ENCODE measurements at regions not wholly inside any gene's neighbourhood (a gene's known extent, or its start where the extent isn't known, plus 50 kb on each side); places are given as distances from the start of the nearest gene placed in this dataset.
"Not testable (repeated sequence)": the region's sequence is repeated elsewhere in the genome, so short reads cannot be mapped to it uniquely, and the experiment has no call there.

DNA sequence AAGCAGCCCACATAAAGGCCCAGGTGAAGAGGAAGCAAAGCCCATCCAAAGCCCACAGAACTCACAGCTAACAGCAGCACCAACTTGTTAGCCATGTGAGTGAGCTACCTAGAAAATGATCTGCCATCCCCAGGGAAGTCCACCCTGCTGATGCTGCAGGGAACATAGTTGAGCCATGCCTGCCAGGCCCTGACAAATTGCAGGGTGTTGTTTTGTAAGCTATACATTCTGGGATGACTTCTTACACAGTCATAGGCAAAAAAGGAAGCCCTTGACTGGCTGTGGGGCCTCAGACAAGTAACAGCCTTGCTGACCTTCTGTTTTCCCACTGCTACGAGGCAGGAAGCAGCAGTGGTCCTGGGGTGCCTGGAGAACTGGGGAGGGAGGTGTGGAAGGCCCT, 262.7 kb downstream of the MATN1 start:
- DNase-seq (ENCODE audit: low spot score), result no peak

DNA sequence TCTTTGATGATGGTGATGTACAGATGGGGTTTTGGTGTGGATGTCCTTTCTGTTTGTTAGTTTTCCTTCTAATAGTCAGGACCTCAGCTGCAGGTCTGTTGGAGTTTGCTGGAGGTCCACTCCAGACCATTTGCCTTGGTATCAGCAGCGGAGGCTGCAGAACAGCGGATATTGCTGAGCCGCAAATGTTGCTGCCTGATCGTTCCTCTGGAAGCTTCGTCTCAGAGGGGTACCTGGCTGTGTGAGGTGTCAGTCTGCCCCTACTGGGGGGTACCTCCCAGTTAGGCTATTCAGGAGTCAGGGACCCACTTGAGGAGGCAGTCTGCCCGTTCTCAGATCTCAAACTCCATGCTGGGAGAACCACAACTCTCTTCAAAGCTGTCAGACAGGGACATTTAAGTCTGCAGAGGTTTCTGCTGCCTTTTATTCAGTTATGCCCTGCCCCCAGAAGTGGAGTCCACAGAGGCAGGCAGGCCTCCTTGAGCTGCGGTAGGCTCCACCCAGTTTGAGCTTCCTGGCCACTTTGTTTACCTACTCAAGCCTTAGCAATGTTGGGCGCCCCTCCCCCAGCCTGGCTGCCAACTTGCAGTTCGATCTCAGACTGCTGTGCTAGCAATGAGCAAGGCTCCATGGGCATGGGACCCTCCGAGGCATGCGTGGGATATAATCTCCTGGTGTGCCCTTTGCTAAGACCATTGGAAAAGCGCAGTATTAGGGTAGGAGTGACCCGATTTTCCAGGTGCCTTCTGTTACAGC, 264.5 kb downstream of the MATN1 start:
- DNase-seq (ENCODE audit: low spot score), result not testable (repeated sequence)

DNA sequence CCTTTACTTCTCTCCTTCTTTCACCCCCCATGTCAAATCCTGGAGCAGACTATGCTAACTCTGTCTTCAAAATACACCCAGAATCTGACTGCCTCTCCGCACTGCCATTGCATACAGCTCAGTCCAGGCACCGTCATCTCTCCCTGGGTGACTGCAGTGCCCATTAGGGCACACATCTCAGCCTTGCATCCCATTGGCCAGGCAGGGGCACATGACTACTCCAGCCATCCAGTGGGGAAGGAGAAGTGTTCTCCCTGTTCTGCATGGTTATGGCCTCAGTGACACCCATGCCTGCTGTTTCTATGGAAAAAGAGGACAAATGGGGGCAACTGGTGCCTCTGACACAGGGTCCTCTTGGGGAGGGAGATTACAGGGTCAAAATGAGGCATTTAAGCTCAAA, 270.5 kb downstream of the MATN1 start:
- DNase-seq (ENCODE audit: low spot score), result no peak

DNA sequence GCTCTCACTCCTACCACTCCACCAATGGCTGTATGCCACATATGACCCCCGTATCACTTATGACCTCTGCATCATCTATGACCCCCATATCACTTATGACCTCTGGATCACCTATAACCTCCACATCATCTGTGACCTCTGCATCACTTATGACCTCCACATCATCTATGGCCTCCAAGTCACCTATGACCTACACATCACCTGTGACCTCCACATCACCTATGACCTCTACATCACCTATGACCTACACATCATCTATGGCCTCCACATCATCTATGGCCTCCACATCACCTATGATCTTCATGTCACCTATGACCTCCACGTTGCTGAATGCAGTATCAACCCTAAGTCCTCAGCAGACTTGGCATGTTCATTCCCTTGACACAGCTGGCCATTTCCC, 271.2 kb downstream of the MATN1 start:
- DNase-seq (ENCODE audit: low spot score), result no peak

DNA sequence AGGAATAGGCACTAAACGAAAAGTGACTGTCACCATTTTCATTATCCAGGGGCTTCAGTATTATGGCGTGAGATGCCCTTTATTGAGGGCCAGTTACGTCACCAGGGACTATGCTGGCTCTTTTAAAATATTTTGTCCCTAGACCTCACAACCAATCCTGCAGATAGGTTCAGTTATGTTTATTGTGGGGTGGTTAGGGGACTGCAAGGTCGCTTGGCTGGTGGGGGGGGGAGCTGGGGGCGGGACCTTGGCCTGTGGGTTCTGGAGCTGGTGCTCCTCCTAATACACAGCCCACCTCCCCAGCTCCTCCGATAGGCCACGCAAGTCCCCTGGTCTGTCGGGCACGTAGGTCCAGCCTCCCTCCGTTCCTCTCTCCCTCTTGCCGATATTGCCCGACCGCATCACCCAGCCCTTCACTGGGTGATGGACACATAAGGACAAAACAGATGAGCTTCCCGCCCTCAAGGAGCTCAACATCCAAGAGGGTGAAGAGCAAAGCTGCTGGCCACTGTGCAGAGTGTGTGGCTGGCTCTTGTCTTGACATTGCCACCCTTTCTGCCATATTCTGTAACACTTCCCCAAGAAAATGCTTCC, 271.8 kb downstream of the MATN1 start:
- DNase-seq (ENCODE audit: low spot score), result no peak

DNA sequence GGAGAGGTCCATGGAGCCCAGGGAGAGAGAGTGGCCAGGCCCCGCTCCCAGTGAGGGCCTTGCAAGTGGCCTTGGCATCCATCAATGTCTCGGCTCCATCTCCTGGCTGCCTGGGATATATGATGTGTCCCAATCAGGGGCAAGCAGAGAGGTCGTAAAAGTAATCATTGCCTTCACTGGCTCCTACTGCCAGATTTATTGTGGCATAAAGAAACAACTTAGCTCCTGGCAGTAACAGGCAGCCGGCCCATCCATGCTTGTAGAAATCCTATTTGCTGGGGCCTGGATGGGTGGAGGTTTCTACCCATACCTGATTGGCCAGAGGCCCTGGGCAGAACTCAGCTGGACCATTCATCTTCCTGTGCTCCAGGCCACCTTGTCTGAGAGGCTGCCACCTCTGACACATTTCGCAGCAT, 272.6 kb downstream of the MATN1 start:
- DNase-seq (ENCODE audit: low spot score), result no peak

DNA sequence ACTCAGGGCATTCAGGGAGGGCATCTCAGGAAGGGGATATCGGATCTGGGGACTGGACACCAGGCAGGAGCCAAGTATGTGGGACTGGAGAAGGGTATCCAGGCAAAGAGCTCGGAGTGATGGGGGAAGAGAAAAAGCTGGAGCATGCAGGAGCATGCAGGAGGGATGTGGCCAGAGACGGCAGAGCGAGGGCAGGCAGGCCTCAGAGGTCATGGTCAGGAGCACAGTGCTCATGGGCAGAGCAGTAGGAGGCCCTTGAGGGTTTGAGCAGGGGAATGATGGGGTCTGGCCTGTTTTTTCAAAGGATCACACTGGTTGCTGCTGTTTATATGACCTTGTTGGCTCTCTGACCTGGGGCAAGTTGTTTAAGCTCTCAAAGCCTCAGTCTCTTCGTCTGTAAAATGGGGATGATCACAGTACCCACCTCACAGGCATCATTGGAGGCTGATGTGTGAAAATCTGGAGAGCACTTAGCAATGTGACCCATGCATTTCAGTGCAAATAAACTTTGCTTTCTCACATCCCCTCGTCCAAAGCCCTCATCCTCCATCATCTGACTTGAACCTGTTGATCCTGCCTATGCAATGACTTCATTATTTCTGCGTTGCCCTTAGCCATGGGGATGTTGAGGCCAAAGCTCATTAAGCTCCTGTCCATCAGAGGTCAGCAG, 273.1 kb downstream of the MATN1 start:
- DNase-seq (ENCODE audit: low spot score), result no peak

DNA sequence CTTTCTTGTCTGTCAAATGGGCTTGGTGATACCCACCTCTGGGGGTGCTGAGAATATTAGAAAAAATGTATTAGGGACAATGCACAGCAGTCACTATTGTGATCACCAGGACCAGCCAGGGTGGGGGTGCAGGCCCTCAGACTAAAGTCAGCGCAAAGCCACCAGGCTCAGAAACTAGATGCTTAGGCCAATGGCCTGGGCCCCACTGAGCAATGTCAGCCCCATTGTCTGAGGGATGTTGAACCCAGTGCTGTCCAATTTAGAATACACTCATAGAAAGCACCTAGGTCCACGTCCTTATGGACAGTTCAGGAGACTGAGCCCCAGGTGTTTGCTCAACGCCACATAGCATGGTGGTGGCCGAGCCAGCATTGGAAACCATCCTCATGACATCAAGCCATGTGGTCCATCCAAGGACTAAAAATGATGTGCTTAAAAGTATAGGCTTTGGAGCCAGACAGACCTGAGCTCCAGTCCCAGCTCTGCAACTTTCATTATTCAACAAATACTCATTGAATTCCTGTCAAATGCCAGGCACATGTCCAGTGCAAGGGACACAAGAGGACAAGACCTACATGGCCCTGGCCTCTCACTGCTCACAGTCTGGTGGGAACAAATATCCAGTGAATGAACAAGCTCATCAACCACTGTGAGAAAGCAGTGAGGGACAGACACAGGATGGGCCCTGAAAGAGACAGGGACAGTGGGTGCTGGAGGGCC, 273.8 kb downstream of the MATN1 start:
- no peak for DNase-seq (ENCODE audit: low spot score)

DNA sequence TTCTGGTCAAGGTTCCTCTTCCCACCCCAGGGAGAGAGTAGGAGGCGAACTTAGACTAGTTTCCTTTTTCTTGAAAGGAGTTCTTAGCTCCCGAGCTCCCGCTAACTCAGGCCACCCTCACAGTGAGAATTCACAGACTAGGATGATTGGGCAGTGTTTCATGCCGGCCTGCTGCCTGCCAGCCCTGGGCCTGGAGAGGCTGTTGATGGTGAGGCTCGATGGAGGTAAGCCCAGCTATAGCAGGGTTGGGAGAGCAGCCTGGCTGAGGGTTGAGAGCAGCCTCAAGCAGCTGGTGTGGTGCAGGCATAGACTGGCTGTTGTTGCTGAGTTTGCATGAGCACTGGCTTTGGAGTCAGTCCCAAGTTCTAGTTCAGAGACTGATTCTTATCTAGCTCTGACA, 274.4 kb downstream of the MATN1 start:
- no peak for DNase-seq (ENCODE audit: low spot score)

DNA sequence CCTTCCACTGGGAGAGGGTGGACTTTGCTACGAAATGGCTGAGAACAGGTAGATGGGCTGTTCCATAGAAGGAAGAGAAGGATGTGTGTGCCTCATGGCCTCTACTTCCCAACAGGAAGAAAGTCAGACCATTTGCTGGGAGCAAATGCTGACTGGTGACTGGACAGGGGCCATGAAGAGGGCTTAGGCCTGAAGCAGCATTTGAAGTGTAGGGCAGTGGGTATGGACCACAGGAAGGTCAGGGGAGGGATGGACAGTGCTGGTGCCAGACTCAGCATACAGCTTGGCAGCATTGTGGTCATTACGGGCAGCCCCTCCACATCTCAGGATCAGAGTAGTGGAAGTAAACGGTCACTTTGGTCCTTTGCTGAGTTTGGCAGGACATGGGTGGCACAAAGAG, 275.7 kb downstream of the MATN1 start:
- DNase-seq (ENCODE audit: low spot score), result no peak

DNA sequence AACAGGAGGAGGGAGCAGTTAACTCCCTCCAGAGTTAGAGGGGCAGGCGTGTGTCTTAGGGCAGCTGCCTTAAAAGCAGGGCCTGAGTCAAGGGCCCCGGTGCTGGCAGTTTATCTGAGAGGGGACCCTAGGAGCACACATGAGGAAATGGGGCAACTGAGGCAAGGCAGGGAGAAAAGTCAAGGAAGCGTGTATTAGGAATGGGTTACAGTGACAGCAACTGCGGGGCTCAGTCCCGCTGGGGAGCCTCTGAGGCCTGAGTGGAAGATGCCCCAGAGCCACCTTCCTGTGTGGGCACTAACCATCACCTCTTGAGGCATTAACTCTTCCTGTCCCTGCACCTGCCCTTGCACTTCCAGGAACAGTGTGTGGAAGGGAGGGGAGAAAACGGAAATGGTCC, 276.3 kb downstream of the MATN1 start:
- DNase-seq (ENCODE audit: low spot score), result no peak

DNA sequence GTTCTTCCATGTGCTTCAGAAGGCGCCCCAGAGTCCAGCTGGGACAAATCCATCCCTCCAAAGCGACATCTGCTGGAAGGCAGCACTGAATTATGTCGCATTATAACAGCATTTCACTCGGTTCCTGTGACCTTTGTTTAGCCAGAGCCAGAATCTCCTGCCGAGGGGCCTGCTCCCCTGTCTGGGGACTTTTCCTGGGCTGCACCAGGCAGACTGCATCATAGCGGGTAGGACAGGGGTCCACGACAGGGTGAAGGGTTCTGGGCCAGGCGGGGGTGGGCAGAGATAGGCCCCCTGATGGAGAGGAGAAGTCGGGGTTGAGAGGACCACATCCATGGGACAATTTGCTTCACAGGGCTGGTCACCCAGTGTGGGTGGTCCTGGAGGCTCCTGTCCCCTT, 276.9 kb downstream of the MATN1 start:
- DNase-seq (ENCODE audit: low spot score), result no peak

DNA sequence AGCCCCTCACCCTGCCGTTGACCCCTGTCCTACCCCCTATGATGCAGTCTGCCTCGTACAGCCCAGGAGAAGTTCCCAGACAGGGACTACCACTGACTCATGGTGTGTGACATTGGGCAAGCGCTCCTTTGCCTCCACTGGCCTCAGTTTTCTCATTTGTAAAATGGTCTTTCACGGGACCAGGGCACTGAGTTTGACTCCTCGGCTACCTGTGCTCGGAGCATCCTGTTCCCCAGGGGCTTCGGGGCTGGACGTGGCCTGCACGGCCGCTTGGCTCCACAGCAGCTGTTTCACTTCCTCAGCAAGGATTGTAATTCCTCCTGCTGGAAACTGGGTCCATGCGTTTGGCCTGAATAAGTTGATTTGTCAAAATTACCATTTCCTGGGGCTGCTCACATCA, 277.3 kb downstream of the MATN1 start:
- no peak for DNase-seq (ENCODE audit: low spot score)

DNA sequence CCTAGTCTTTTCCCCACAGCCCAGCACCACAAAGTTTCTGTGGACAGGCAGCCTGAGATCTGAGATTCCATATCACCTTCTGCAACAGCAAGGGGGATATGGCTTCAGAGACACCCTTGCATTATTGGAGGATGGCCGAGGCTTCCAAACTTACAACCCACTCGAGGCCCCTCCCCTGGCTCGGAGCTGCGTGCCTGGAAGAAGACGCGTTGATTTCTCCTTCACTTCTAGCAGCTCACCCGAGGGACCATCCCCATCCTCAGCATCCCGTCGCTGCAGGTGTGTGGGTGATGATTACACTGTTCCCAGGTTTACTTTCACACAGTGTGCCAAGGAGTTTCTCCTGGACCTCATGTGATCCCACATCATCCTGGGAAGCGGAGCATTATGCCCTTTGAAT, 277.9 kb downstream of the MATN1 start:
- DNase-seq (ENCODE audit: low spot score), result no peak

DNA sequence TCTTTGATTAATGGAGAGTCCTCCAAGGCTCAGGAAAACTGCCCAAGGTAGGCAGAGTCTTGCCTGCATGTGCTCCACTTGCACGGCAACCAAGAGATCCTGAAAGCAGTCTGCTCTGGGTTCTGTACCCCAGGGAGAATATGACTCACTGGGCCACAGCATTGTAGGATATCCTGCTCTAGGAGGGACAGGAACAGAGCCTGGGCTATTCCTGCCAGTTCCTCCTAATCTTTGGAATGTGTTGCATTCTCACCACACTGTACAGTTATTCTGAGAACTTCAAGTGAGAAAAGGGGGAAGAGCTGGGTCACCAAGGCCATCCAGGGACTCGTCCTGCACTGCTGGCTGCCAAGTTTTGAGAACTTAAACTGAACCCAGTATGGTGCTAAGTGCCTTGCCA, 278.5 kb downstream of the MATN1 start:
- DNase-seq (ENCODE audit: low spot score), result no peak

DNA sequence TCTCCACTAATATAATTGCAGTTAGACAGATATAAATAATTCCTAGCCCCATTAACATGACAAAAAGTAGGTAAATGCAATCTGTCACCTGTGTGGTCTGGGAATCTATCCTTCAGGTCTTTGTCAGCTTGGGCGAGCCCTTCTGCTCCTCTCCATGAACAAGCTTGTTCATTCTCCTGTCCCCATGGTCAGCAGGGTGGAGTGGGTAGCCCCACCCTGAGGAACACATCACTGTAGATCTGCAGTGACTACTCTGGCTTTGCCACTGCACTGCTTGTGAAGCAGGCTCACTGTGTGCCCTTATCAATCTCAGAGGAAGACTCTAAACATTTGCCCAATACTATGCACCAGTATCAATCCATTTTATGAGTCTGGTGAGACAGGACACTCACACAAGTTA, 279.0 kb downstream of the MATN1 start:
- no peak for DNase-seq (ENCODE audit: low spot score)

DNA sequence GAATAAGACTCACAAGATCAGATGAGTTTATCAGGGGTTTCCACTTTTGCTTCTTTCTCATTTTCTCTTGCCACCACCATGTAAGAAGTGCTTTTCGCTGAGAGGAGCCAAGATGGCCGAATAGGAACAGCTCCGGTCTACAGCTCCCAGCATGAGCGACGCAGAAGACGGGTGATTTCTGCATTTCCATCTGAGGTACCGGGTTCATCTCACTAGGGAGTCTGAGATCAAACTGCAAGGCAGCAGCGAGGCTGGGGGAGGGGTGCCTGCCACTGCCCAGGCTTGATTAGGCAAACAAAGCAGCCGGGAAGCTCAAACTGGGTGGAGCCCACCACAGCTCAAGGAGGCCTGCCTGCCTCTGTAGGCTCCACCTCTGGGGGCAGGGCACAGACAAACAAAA, 285.1 kb downstream of the MATN1 start:
- DNase-seq (ENCODE audit: low spot score), result not testable (repeated sequence)

DNA sequence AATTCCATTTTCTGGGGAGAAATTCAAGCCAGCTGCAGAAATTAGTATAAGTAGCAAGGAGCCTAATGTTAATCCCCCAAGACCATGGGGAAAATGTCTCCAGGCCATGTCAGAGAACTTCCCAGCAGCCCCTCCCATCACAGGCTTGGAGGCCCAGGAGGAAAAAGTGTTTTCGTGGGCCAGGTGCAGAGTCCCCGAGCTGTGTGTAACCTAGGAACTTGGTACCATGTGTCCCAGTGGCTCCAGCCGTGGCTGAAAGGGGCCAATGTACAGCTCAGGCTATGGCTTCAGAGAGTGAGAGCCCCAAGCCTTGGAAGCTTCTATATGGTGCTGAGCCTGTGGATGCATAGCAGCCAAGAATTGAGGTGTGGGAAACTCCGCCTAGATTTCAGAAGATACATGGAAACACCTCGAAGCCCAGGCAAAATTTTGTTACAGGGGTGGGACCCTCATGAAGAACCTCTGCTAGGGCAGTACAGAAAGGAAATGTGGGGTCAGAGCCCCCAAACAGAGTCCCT, 286.3 kb downstream of the MATN1 start:
- DNase-seq (ENCODE audit: low spot score), result no peak

DNA sequence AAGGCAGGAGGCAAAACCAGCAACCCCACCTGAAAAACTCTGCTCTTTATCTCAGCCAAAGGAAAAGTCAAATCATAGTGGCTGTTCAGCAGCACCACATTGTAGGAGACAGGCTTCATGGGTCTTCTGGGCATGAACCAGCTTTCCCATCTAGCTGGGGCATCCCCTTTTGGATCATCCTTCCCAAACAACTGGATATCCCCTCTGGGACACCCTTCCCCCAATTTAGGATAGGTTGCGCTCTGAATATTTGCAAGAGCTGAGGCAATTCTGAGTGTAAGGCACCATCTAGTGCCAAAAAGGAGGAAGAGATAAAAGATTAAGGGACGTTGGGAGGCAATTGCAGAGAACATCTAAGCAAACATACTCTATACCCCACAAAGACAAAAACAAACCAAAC, 295.8 kb downstream of the MATN1 start:
- no peak for DNase-seq (ENCODE audit: low spot score)

DNA sequence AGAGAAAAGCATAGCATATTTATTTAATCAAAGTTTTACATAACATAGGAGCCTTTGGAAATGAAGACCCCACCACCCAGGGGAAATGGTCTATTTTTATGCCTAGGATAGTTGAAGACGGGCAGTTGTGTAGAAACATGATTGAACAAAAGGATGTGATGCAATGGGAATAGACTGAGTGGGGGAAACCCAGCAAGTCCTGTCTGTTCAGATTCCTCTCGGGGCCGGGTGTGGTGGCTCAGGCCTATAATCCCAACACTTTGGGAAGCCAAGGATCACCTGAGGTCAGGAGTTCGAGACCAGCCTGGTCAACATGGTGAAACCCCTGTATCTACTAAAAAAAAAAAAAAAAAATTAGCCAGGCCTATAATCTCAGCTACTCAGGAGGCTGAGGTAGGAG, 298.3 kb downstream of the MATN1 start:
- no peak for DNase-seq (ENCODE audit: low spot score)

DNA sequence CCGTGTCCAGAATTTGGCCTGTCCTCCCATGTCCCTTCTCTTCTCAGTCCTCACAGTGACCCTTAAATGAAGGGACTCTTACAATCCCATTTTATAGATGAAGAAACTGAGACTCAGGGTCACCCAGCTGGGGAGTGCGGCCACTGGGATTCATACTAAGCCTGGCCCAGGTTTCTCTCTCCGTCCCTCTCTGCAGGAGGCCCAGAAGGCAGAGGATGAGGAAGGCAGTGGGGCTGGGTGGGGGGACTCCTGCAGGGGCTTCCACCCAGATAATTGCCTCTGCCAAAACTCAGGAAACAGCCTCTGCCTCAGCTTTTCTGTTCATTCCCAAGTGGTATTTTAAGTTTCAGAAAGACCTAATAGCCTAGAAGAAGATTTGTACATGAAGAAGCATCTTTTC, 299.8 kb downstream of the MATN1 start:
- no peak for DNase-seq (ENCODE audit: low spot score)

DNA sequence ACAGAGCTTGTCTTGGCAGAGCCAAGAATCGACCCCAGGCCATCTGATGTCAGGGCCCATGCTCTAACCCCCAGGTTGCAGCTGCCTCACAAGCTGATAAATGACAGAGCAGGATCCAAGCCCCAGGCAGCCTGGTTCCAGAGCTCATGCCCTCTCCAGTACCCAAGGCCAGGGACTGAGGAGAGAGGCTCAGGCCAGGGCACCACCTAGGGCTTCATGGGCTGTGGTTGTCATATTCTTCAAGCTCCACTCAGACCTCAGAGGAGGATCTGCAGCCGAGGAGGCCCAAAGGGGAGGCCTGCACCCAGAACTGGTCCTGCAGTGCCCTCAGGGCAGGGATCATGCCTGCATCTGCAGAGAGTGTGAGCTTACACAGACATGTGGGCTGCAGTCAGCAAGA, 301.1 kb downstream of the MATN1 start:
- no peak for DNase-seq (ENCODE audit: low spot score)
